GM12878 (cell line): ENCODE measurements at regions not wholly inside any gene's neighbourhood (a gene's known extent, or its start where the extent isn't known, plus 50 kb on each side); places are given as distances from the start of the nearest gene placed in this dataset.

Source experiments
- ATAC-seq: fragments of 200-7000 bp; cut with Tn5 transposase; 3 replicates; pipeline ENCODE4 v1.9.1; 2020; ENCODE audit warnings: mild to moderate bottlenecking, moderate library complexity
- BruUV-seq: library from RNA; stranded (reverse); fragments of 400-500 nt; replicated peaks from 2 replicates; lab custom pipeline; 2021; lab: Mats Ljungman, UMichigan
- CTCF ChIA-PET: fragments of 300-600 bp; sonication (Branson Sonifier 250); formaldehyde crosslinking; extraction: SDS; loops from one replicate; lab custom pipeline; 2021; ENCODE audit warnings: inconsistent platforms; lab: Yijun Ruan, JAX
- POLR2A ChIA-PET: fragments of 350-600 bp; formaldehyde crosslinking; extraction: SDS; loops from one replicate; lab custom pipeline; 2021; ENCODE audit warnings: inconsistent platforms; lab: Charles Lee
- RAD21 ChIA-PET: fragments of 300-600 bp; sonication (Branson Sonifier 250); formaldehyde crosslinking; loops from one replicate; lab custom pipeline; 2023; ENCODE audit warnings: antibody characterized with exemption; ENCODE audit not compliant: unreplicated experiment; lab: Charles Lee
- SMC1A ChIA-PET: fragments of 300-600 bp; sonication (Branson Sonifier 250); formaldehyde crosslinking; loops from one replicate; lab custom pipeline; 2023; ENCODE audit not compliant: unreplicated experiment, uncharacterized antibody; lab: Charles Lee
- DNase-seq: peaks from one replicate; pipeline ENCODE4 v3.0.0-alpha.2; 2011; ENCODE audit warnings: low read depth, low spot score
- FAIRE-seq: peaks from 3 replicates; lab custom pipeline; 2011; peaks lifted over from hg19 to GRCh38; lab: Jason Lieb, UNC
- H2AFZ ChIP-seq: 2 replicates; pipeline ENCODE4 v1.6.0; 2011; ENCODE audit warnings: low read depth, low read length, control low read depth; ENCODE audit not compliant: control insufficient read depth
- H3K27ac ChIP-seq: 2 replicates; pipeline ENCODE4 v1.5.1; 2011; ENCODE audit warnings: control low read depth; ENCODE audit not compliant: control insufficient read depth, insufficient read depth
- H3K27me3 ChIP-seq, 2 experiments: replicated peaks in 1 of 2; 2 replicates each; pipeline versions ENCODE4 v1.6.0 to v1.6.1; 2011; ENCODE audit warnings: low read length in 1 of 2; ENCODE audit not compliant: control insufficient read depth in 2 of 2, insufficient read depth in 2 of 2
- H3K36me3 ChIP-seq, 2 experiments: 2 replicates each; pipeline ENCODE4 v1.5.1; 2011; ENCODE audit warnings: low read length in 1 of 2; ENCODE audit not compliant: control insufficient read depth in 2 of 2, insufficient read depth in 2 of 2
- H3K4me1 ChIP-seq: 2 replicates; pipeline ENCODE4 v1.6.1; 2011; ENCODE audit warnings: mild to moderate bottlenecking, low read length, moderate library complexity, mixed read lengths; ENCODE audit not compliant: control insufficient read depth, insufficient read depth
- H3K4me2 ChIP-seq: 2 replicates; pipeline ENCODE4 v1.6.0; 2011; ENCODE audit warnings: control low read depth; ENCODE audit not compliant: control insufficient read depth, insufficient read depth
- H3K4me3 ChIP-seq: fragments of 200-600 bp; sonication (generic); 2 replicates; pipeline ENCODE4 v1.5.1; 2016
- H3K79me2 ChIP-seq: 2 replicates; pipeline ENCODE4 v1.6.0; 2011; ENCODE audit warnings: low read length; ENCODE audit not compliant: control insufficient read depth, insufficient read depth
- H3K9ac ChIP-seq: 2 replicates; pipeline ENCODE4 v1.8.0; 2011; ENCODE audit warnings: low read length, control low read depth, mixed read lengths; ENCODE audit not compliant: control insufficient read depth, insufficient read depth
- H3K9me3 ChIP-seq: replicated peaks from 3 replicates; pipeline ENCODE4 v1.5.1; 2011; ENCODE audit warnings: mild to moderate bottlenecking, low read length; ENCODE audit not compliant: control insufficient read depth, insufficient read depth
- H4K20me1 ChIP-seq: 2 replicates; pipeline ENCODE4 v1.6.0; 2011; ENCODE audit not compliant: control insufficient read depth, insufficient read depth
- BMI1 ChIP-seq: fragments of 450-650 bp; IDR thresholded peaks from 2 replicates; pipeline ENCODE4 v1.6.1; 2016; ENCODE audit warnings: mild to moderate bottlenecking, moderate library complexity, borderline replicate concordance
- BRCA1 ChIP-seq: IDR thresholded peaks from 2 replicates; pipeline ENCODE4 v1.6.1; 2011; ENCODE audit warnings: low read depth, low read length, improper control_type of control experiment
- CHD4 ChIP-seq: fragments of 200-600 bp; sonication (generic); IDR thresholded peaks from 2 replicates; pipeline ENCODE4 v1.6.1; 2016; ENCODE audit warnings: mild to moderate bottlenecking
- CREM ChIP-seq: IDR thresholded peaks from 2 replicates; pipeline ENCODE4 v1.6.1; 2014; ENCODE audit warnings: antibody characterized with exemption, low read depth
- DPF2 ChIP-seq: fragments of 450-650 bp; IDR thresholded peaks from 2 replicates; pipeline ENCODE4 v1.6.1; 2017; ENCODE audit warnings: mild to moderate bottlenecking
- GATAD2B ChIP-seq: fragments of 450-650 bp; conservative IDR thresholded peaks from 2 replicates; pipeline ENCODE4 v1.6.1; 2017; ENCODE audit warnings: low read depth, mild to moderate bottlenecking, moderate library complexity
- HDAC2 ChIP-seq: fragments of 200-600 bp; sonication (generic); IDR thresholded peaks from 2 replicates; pipeline ENCODE4 v1.6.1; 2017
- KAT2A ChIP-seq: conservative IDR thresholded peaks from 2 replicates; pipeline ENCODE4 v1.6.1; 2011; ENCODE audit warnings: low read depth, low read length; ENCODE audit not compliant: control insufficient read depth
- KLF5 ChIP-seq: fragments of 450-650 bp; IDR thresholded peaks from 2 replicates; pipeline ENCODE4 v1.6.1; 2014; ENCODE audit warnings: mild to moderate bottlenecking; ENCODE audit not compliant: partially characterized antibody
- MXI1 ChIP-seq: fragments of 150-350 bp; IDR thresholded peaks from 2 replicates; pipeline ENCODE4 v1.6.1; 2011; ENCODE audit warnings: low read depth, mild to moderate bottlenecking, inconsistent platforms, low read length, improper control_type of control experiment
- MYC ChIP-seq: IDR thresholded peaks from 2 replicates; pipeline ENCODE4 v1.6.1; 2011; ENCODE audit warnings: mild to moderate bottlenecking, low read length, moderate library complexity, inconsistent platforms; ENCODE audit not compliant: insufficient read depth, insufficient replicate concordance, insufficient read length, severe bottlenecking
- NR2C2 ChIP-seq: IDR thresholded peaks from 2 replicates; pipeline ENCODE4 v1.6.1; 2011; ENCODE audit warnings: borderline replicate concordance, low read depth; ENCODE audit not compliant: control insufficient read depth, insufficient read length
- NRF1 ChIP-seq: conservative IDR thresholded peaks from 2 replicates; pipeline ENCODE4 v1.6.1; 2011; ENCODE audit warnings: mild to moderate bottlenecking, low read depth, low read length, improper control_type of control experiment
- RAD51 ChIP-seq: fragments of 450-650 bp; IDR thresholded peaks from 2 replicates; pipeline ENCODE4 v1.6.1; 2016; ENCODE audit warnings: moderate library complexity, mild to moderate bottlenecking, inconsistent platforms
- TBL1XR1 ChIP-seq: IDR thresholded peaks from 2 replicates; pipeline ENCODE4 v1.6.1; 2012; ENCODE audit warnings: low read depth, low read length, improper control_type of control experiment
- ZNF384 ChIP-seq: IDR thresholded peaks from 2 replicates; pipeline ENCODE4 v1.6.1; 2012; ENCODE audit warnings: low read depth, mild to moderate bottlenecking, low read length, improper control_type of control experiment, borderline replicate concordance
- ZZZ3 ChIP-seq: IDR thresholded peaks from 2 replicates; pipeline ENCODE4 v1.6.1; 2011; ENCODE audit warnings: low read depth; ENCODE audit not compliant: control insufficient read depth, insufficient read length
- WGBS: methylation state at CpG from one replicate; pipeline ENCODE4 v1.1.6; 2016; ENCODE audit warnings: low lambda C conversion rate; ENCODE audit not compliant: insufficient replicate concordance, insufficient coverage; ENCODE audit errors: missing lambda C conversion rate; 5-methylcytosine and 5-hydroxymethylcytosine counted together
- in situ Hi-C: fragments of 300-500 bp; cut with MboI; formaldehyde crosslinking; loops from 9 replicates; pipeline ENCODE4 v1.14.3; 2018; ENCODE audit warnings: mixed read lengths
- intact Hi-C: fragments of 100-400 bp; cut with micrococcal nuclease; formaldehyde crosslinking; loops from one replicate; pipeline ENCODE4 v1.14.2; 2022; ENCODE audit not compliant: unreplicated experiment
- TF ChIP-seq, protein P1 (sequence below): fragments of 450-650 bp; IDR thresholded peaks from 2 replicates; pipeline ENCODE4 v1.6.1; 2016; ENCODE audit warnings: mild to moderate bottlenecking
- TF ChIP-seq, protein P2 (sequence below): fragments of 450-650 bp; IDR thresholded peaks from 2 replicates; pipeline ENCODE4 v1.6.1; 2017; ENCODE audit warnings: mild to moderate bottlenecking, low read depth, inconsistent platforms; ENCODE audit not compliant: poor library complexity, severe bottlenecking
- TF ChIP-seq, protein P3 (sequence below), 3 experiments: IDR thresholded peaks in 2 of 3; conservative IDR thresholded peaks in 1 of 3; 2 replicates each; pipeline ENCODE4 v1.5.1; 2011; ENCODE audit warnings: low read depth in 3 of 3, low read length in 3 of 3, mild to moderate bottlenecking in 3 of 3, control low read depth in 2 of 3, moderate library complexity in 2 of 3, inconsistent platforms in 1 of 3, mixed read lengths in 1 of 3; ENCODE audit not compliant: control insufficient read depth in 2 of 3, insufficient read depth in 1 of 3; ENCODE audit errors: extremely low read depth in 1 of 3

DNA sequence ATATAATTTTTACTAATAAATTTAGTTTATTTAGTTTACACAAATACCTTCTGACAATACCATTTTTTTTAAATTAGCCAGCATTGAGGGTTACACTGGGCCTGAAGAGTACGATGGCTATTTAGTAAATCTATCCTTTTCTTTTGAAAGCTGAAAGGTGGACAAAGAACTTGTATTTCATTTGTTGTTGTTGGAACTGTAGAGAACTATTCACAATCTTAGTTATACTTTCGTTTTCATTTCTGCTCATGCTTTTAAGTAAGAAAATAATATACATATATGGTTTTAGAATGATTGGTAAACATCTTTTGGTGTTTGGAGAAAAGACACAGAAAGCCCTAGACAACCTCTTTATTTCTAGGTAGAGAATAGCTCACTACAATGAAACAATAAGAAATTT lies 165.3 kb upstream of the FAM83B start:
- ChIA-PET CTCF (interaction anchor here (0.7 to 5.0 kb wide), 3 partner anchors 17 to 56 kb away, joined by 3 to 45 read pairs (median 3); no protein-coding TSS in a partner anchor), POLR2A (interaction anchor here (0.6 kb wide), 1 partner anchor 12 kb away, joined by 3 read pairs; no protein-coding TSS in a partner anchor), RAD21 (interaction anchor here (1.4 to 3.4 kb wide), 2 partner anchors 16 to 37 kb away, joined by 4 to 18 read pairs; no protein-coding TSS in a partner anchor), SMC1A (interaction anchor here (0.7 to 1.1 kb wide), 2 partner anchors 13 to 18 kb away, joined by 3 read pairs; no protein-coding TSS in a partner anchor)
- DNase-seq (no peak), ATAC-seq (peak; percentile 57), FAIRE-seq (no peak)
- H3K36me3 ChIP-seq: no peaks in the 10 kb centered on the region
- H3K4me1 ChIP-seq: no peaks in the 10 kb centered on the region
- no peaks in the 10 kb centered on the region for H3K9me3 ChIP-seq
- H3K27ac ChIP-seq: no peak overlapping the region
- WGBS: 39% methylated on average over 2 of the region's 2 CpGs
- peak overlapping the region; percentile 13; the same call in 1 of the 2 replicates for H3K4me2 ChIP-seq
- H3K79me2 ChIP-seq: no peaks in the 10 kb centered on the region
- TF ChIP-seq KLF5 (no peak), TBL1XR1 (no peak), ZZZ3 (no peak), HDAC2 (no peak), ZNF384 (no peak), BMI1 (no peak), DPF2 (no peak), KAT2A (no peak), MXI1 (no peak), MYC (no peak), CHD4 (no peak), CREM (no peak), NRF1 (no peak), RAD51 (no peak), GATAD2B (no peak), BRCA1 (no peak), NR2C2 (no peak)
- TF ChIP-seq, protein P1, sequence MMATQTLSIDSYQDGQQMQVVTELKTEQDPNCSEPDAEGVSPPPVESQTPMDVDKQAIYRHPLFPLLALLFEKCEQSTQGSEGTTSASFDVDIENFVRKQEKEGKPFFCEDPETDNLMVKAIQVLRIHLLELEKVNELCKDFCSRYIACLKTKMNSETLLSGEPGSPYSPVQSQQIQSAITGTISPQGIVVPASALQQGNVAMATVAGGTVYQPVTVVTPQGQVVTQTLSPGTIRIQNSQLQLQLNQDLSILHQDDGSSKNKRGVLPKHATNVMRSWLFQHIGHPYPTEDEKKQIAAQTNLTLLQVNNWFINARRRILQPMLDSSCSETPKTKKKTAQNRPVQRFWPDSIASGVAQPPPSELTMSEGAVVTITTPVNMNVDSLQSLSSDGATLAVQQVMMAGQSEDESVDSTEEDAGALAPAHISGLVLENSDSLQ: no peak
- TF ChIP-seq, protein P2, sequence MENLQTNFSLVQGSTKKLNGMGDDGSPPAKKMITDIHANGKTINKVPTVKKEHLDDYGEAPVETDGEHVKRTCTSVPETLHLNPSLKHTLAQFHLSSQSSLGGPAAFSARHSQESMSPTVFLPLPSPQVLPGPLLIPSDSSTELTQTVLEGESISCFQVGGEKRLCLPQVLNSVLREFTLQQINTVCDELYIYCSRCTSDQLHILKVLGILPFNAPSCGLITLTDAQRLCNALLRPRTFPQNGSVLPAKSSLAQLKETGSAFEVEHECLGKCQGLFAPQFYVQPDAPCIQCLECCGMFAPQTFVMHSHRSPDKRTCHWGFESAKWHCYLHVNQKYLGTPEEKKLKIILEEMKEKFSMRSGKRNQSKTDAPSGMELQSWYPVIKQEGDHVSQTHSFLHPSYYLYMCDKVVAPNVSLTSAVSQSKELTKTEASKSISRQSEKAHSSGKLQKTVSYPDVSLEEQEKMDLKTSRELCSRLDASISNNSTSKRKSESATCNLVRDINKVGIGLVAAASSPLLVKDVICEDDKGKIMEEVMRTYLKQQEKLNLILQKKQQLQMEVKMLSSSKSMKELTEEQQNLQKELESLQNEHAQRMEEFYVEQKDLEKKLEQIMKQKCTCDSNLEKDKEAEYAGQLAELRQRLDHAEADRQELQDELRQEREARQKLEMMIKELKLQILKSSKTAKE: no peak
- TF ChIP-seq, protein P3, sequence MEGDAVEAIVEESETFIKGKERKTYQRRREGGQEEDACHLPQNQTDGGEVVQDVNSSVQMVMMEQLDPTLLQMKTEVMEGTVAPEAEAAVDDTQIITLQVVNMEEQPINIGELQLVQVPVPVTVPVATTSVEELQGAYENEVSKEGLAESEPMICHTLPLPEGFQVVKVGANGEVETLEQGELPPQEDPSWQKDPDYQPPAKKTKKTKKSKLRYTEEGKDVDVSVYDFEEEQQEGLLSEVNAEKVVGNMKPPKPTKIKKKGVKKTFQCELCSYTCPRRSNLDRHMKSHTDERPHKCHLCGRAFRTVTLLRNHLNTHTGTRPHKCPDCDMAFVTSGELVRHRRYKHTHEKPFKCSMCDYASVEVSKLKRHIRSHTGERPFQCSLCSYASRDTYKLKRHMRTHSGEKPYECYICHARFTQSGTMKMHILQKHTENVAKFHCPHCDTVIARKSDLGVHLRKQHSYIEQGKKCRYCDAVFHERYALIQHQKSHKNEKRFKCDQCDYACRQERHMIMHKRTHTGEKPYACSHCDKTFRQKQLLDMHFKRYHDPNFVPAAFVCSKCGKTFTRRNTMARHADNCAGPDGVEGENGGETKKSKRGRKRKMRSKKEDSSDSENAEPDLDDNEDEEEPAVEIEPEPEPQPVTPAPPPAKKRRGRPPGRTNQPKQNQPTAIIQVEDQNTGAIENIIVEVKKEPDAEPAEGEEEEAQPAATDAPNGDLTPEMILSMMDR (IDR thresholded peaks at IDR 0.05 in 2 of 3, conservative IDR thresholded peaks at IDR 0.05 in 1 of 3; ENCODE audit: control insufficient read depth in 2 of 3, extremely low read depth in 1 of 3, insufficient read depth in 1 of 3, low read depth in 3 of 3, low read length in 3 of 3): no peak
- H3K9ac ChIP-seq: no peak overlapping the region
- in situ Hi-C loops (no loop called here), intact Hi-C loops (loop anchor here (10.0 kb wide), 1 partner anchor 696 kb away; no protein-coding TSS in a partner anchor)
- no peak overlapping the region for H2AFZ ChIP-seq
- H4K20me1 ChIP-seq: no peaks in the 10 kb centered on the region
- no TSS peak for BruUV-seq
- H3K27me3 ChIP-seq: no peaks in the 10 kb centered on the region
- no peak overlapping the region for H3K4me3 ChIP-seq
